Right forelimb (tissue), 1 donor: ENCODE measurements at regions not wholly inside any gene's neighbourhood (a gene's known extent, or its start where the extent isn't known, plus 50 kb on each side); places are given as distances from the start of the nearest gene placed in this dataset.

Experiments used
- DNase-seq: peaks from one replicate; pipeline ENCODE4 v3.0.0-alpha.2; 2018

DNA sequence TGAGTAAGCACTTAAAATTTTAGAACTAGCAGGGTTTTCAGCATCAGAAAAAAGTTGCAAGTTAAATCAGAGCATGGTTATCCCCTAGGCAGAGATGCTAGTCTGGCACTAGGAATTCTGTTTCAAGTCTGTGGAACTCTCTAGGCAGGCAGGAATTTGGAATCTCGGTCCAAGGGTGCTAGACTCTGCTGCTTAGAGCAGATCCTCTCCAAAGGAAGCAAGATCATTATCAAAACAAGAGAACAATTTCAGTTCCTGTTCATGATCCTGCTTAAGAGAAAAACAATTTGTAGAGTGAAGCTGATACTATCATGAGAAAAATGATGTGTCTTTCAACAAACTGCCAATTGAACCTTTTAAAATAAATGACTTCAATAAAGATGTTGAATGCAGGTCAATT is 420.7 kb downstream of the KIF4B start:
- no peak for DNase-seq

DNA sequence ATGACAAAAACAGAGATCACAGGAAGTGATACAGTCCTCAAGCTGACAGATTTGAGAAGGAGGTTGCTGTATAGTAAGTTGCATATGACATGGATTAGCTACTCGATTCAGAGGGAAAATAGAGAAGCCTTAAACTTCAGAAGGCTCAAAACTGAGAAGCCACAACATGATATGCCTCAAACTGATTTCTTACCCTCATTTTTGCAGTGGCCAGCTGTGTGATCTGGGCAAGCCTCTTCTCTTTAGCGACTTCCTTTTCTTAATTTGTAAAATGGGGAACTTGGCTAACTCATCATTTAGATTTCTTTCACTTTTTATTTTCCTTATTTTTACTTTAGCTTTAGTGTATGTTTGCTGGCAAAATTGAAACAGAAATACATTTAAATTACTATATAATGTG is 421.1 kb downstream of the KIF4B start:
- no peak for DNase-seq

DNA sequence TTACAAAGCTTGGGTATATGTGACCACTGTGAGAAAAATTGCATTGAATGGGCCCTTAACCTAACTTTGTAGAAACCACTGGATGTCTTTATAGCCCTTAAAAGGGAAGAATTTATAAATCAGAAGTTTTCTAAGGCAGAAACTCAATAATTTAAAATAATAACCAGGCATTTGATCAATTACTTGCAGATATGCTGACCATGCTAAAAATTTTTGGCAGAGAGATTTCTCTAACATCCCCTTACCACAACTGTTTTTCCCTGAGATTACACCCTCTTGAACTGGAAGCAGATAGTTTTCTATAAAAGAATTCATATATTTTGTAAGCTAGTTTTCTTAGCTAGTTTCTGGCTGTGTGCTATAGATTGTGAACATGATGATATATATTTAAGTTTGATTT is 428.3 kb downstream of the KIF4B start:
- DNase-seq, result no peak

DNA sequence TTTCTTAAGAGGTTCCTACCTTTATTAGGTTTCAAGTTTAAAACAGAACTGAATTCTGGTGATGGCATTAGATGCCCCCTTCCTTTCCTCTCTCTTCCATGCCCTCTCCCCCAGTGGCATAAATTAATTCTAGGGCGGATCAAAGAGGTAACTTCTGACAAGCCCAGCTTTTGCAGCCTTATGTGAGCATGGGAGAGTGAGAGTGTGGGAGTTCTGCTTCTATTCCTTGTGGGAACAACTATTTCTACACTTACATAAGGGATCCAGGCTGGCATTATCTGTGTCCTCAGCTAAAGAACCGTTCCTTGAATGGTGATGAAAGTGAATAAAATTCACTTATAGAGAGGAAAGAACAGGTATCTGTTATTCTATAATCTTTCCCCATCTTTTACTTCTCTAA is 437.6 kb downstream of the KIF4B start:
- no peak for DNase-seq

DNA sequence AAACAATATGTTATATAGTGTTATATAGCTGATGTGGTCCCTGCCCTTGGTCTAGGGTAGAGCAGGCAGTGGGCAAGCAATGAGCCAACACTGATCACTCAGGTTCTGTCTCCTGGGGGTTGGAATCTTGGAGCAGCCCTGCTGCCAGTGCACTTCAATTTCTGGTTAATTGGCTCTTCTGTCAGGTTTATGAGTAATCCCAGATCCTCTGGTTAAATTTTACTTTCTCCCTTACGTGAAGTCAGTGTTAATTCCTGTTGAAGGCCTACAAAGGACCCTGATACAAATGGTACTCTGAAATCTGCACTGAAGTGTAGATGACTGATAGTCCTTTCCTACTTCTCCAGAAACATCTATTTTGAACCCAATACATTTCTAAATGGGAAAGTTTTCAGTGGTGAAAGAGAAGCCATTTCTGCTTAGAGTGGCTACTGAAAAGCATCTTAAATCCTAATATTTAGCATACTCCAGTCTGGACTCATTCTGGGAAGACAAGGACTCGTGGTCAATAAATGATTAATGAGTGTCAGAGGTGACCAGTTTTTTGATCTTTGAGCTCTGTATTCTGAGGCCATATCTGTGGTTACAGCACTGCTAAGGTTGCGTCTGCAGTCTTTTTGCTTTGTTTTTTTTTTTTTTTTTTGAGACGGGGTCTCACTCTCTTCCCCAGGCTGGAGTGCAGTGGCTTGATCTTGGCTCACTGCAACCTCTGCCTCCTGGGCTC is 442.4 kb downstream of the KIF4B start:
- DNase-seq, result no peak

DNA sequence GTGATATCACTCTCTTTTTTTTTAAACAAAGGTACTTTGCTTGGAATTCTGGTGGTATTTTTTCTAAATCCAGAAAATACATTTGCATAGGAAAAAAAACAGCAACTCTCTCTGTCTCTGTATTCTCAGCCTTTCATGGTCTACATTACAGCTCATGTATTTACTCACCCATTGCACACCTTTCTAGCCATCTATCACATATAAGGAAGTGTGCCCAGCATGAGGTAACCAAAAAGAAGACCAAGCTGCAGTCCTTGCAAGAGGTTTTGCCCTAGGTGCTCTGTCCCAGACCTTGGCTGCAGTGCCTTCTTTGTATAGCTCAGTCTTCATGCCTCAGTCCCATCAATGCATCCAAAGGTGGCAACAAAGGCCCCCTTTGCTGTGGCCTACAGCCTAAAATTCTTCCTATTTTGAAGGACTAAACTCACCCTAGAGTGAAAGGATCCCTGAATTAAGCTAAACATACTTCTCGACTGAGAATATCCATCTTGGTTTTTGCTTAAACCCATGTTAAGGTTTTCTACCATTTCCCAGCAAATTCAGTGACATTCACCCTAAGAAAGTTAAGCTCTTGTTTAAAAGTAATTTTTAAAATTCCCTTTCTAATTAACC is 446.4 kb downstream of the KIF4B start:
- DNase-seq, result no peak

DNA sequence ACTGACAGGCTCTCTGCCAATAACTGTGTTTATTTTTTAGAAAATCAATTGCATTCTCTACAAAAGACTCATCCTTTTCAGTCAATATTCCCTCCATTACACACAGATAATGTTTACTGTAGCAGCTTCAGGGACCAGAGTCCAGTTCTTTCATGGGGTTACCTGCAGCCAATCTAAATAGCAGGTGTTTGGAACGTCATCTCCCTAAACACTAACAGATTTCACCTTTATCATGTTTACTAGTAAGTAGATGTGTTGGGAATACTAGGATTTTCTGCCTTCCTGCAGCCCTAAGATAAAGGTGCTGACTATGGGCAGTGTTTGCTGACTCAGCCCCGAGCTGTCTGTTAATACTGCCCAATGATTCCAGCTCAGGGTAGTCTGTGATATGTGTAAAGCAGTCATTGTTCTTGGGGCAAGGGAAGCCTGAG is 447.0 kb downstream of the KIF4B start:
- DNase-seq, result no peak

DNA sequence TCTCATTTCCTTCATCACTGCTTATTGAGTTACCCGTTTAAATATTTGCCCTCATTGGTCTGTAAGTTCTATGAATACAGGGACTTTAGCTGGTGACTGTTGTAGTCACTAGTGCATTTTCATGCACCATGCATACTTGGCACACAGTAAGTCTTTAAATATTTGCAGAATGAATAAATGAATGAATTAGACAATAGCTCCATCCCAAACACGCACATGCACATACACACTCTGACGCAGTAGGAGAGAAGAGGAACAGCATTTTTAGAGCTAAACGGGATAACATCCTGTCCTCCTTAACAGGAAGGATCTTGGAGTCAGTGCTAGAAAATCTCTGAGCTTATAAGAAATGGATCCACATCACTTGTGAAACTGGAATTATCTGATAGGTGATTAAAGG is 447.7 kb downstream of the KIF4B start:
- DNase-seq, result no peak

DNA sequence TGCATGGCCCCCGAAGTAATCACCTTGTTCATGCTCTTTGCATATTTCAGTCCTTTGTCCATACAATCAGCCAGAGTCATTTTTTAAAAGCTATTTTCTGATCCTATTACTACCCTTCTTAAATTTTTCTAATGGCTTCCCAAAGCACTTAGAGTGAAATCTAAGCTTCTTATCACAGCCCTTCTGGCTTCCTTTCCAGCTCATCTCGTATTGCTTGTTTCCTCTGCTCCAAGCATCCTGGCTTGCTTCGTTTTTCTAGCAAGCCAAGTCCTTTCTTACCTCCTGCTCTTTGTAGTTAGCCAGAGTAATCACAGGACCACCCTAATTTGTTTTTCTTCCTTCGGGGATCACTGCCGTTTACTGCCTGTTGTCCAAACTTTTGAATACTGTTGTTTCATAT is 453.3 kb downstream of the KIF4B start:
- DNase-seq, result no peak

DNA sequence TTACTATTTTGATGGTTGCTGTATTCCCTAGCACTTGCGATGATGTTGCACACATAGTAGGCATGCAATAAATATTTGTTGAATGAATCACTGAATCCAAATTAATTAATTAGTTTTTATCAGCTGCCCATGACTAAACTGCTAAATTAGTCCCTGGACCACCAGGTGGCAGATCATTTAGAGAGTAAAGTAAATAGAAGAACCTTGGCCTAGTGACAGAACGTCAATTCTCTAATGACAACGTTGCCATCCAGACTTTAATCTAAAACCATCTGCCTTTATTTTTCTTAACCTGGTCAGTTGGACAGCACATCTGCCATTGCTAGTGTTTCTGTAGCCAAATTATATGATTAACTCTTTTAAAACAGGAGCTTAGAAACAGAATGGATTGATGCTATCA is 457.5 kb downstream of the KIF4B start:
- DNase-seq, result no peak

DNA sequence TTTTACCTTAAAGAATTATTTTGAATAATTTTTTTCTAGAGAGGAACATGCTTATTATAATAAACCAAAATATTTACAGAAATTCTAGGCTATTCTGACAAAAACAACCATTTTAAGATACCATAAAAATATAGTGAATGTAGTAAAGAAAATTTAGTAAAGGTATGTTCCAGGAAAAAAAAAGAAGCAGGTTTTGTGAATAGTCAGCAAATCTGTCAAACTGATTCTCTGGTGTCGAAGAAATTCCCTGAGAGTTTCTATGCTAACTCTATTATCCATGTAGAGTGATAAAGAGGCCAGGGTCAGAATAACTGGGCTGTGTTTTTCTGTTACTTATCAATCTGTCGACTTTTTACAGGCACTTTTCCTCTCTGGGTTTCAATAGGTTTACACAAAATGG is 459.2 kb downstream of the KIF4B start:
- DNase-seq, result no peak

DNA sequence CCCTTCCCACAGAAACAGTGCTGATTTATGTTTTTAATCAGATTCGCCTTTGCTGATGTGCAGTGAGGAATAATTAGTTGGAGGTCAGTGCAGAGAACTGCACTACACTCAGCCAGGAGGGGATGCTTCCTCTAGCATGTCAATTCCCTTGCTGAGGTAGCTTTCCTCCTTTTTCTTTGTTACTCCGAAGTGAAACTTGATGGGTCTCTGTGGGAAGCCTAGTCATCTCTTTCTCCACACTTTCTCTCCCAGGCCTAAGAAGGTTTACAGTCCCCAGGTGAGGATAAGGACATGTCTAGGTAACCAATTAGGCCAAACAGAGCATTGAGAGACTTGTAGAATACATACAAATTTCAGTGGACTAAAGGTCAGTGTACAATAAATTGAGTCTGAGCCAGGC is 461.8 kb downstream of the KIF4B start:
- DNase-seq, result no peak

DNA sequence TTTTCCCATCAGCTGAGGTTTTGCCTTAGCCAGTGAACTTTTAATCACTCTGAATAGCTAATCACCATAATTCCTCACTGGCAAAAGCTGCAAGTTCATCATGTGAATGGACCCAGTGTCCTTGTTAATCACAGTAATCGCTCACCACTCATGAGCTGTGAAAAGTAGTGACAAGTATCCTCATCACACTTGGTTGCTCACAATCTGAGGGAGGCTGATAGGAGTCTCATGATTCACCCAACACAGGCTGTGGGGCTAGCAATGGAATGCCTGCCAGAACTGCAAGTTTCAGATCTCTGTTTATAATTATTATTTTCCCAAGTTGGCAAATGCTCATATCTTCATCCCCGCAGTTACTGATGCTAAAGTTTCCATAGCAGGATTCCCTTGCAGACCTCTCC is 467.2 kb downstream of the KIF4B start:
- no peak for DNase-seq

DNA sequence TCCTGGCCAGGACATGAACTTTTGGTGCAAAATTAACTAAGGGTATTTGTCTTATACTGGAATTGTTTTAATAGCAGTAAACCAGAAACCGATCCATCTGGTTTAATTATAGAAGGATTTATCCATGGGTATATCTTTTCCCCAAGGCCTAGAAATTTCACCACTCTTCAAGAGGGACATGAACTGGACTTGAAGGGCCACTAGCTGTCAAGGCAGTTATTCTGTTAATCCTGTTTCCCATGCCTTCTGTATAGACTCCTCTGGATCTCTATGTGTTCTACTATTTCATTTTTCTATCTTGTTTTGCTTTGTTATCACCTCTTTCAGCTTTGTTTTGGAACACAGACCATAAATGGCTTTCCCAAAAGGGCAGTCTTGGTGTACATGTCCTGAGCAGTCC is 467.6 kb downstream of the KIF4B start:
- DNase-seq, result no peak

DNA sequence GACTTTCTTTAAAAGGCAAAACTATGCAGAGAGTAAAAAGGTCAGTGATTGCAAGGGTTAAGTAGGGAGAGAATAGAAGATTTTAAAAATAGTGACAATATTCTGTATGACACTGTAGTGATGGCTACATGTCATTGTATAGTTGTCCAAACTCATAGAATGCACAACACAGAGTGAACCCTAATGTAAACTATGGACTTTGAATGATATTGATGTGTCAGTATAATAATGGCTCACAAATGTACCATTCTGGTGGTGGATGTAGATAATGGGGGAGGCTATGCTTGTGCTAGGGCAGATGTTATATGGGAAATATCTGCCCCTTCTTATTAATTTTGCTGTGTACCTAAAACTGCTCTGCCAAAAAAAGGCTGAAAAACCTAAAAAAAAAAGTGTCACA is 468.9 kb downstream of the KIF4B start:
- no peak for DNase-seq

DNA sequence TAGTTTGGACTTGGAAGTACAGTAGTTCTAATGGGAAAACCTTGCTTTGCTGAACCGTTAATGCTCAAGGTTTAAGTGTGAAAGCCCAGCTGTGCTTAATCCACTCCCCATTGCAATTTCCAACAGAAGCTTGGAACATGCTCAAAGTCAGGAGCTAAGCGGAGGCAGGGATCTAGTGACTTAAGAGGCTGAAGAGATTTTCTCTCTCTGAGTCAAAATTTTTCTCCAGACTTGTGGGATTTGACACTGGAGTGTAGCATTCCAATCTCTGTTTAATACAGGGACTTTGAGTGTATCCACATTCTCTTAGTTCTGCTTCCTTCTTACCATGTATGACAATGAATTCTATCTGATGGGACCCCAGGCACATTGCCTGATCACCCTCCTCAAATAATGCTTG is 471.8 kb downstream of the KIF4B start:
- peak; percentile 36 for DNase-seq

DNA sequence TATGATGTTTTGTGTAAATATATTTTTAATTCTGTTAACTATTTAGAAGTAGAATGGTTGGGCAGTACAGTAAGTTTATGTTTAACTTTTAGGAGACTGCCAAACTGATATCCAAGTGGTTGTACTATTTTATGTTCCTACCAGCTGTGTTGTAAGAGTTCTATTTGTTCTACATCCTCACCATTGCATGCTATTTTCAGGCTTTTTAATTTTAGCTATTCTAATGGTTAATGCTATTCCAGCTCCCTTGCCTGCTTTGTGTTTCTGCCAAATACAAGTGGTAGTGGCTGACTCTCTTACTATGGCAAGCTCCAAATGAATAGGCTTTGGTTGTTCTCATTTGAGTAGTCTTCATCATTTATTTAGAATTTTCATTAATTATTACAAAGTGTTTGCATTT is 476.4 kb downstream of the KIF4B start:
- DNase-seq, result no peak

DNA sequence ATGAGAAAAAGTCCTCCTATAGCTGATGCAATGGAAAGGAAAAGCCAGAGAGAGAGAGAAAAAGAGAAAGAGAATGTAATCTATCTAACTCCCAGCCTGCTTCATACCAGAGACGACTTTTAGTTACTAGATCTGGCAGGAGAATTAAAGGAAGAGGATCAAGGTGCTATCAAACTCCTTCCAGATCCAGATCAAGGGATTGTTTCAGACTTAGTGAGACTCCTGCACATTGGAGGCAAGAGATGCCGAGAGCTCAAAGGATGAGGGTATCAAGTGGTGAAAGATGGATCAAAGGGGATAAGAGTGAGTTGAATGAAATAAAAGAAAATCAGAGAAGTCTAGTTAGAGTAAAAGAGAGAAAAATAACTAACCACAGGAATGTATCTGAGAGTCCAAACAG is 478.6 kb downstream of the KIF4B start:
- no peak for DNase-seq

DNA sequence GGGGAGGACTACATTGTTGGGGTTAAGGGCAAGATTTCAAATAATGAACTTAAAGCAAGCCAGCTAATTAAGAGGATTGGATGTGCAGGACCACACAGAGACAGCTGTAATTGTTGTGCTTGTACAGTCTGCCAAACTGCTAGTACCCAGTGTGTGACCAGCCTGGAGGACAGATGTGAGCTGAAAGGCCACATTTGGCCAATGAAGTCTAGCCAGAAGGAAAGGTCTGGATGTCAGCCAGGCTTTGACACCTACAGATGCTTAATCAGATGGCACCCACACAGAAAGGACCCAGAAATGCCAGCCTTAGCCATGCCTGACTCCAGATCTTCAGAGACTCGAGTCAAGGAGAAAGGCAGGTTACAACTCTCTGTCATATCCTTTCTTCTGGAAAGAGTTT is 491.1 kb downstream of the KIF4B start:
- DNase-seq, result no peak

DNA sequence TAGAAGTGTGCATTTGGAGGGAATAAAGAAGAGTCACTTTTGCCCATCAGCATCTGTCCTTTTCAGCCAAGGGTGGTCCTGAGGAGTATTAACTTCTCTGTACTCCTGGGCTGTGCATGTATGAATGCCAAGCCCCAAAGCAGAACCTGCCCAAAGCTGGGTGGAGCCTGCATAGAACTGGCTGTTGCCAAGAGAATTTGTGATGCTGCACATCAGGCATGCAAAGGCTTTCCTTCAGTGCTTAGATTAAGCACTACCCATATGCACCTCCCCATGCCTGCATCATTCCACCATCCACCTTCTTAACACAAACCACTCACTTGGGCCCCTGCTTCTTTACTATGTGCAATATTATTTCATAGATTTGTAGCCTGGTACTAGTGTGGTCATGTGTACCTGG is 493.8 kb downstream of the KIF4B start:
- no peak for DNase-seq

DNA sequence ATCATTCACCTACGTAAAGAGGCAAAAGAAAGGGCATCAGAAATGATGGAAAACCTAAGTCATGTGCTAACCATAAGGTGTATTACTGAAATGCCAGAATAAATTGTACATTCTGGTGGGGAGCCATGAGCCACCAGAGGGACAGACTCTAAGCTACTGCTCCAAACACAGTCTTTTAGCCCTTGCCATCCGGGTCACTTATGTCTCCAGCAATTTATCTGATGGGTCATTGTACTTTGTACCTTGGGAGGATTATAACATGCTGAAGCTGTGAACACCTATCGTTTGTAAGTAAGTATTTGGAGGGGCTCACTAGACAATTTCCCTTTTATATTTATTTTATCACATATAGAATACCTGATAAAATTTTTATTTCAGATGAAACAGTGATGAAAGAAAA is 495.1 kb downstream of the KIF4B start:
- DNase-seq, result no peak

DNA sequence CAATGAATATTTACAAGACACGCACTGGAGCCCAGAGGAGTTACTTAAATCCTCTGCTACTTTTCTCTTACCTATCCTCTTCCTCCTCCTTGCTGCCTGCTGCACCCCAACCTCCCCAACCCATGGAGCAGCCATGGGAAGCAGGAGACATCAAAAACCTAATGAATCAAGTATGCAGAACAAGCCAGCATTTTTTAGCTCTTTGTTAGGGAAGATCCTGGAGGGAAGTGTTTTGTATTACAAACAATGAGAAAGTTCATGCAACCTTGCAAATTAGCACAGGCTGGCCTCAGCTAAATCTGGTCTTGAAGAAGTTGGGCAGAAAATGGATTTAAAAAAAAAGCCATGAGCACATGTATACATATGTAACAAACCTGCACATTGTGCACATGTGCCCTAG is 498.8 kb downstream of the KIF4B start:
- DNase-seq, result no peak

DNA sequence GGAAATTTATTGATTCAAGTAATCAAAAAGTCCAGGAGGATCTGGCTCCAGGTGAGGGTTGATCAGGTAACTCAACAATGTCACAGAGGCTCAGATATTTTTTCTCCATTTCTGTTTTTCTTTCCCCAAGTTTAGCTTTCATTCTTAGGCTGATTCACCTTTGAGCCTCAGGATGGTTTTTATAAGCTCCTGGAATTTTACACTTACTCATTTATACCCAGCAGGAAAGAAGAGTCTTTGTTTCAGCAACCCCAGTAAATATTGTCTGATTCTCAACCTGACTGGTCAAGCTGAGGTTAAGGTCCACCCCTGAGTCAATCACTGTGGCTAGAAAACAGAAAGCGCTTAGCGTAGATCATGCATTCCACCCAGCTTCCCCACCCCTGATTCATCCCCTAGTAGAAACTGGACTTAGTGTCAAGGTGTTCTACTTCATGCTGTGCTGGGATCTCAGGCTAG is 500.6 kb downstream of the KIF4B start:
- no peak for DNase-seq

DNA sequence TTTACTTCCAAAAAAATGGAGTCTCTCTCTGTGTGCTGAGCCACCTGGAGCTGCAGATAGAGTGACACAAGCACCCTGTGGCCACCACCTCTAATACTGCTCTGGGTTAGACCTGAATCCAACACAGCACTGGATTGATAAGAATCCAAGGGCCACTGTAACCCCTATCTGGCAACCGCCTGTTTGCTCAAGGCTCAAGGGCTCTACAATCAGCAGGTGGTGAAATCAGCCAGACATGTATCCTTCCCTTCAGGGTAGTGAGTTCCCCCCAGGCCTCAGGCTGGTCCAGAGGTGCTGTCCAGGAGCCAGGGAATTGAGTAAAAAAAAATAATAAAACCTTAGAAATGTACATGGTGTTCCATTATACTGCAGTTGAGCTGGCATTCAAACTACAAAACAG is 509.0 kb downstream of the KIF4B start:
- DNase-seq, result no peak

DNA sequence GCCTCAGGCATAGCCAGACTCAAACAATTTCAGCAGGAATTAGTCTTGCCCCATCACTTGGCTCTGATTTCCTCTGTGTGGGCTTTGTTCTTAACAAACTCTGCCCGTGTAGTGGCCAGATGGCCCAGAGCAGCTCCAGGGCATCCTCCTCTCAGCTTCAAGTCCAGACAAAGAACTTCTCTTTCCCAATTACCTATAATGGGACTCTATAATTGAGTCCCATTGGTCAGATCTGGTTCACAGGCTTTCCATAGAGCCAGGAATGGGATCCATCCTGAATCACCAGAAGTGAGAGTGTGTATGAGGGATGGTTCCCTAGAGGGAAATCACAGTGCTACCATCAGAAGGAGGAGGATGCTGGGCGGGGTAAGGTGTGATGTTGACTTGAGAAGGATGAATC is 515.8 kb downstream of the KIF4B start:
- DNase-seq, result no peak
